ENCODE measurements at regions not wholly inside any gene's neighbourhood (a gene's known extent, or its start where the extent isn't known, plus 50 kb on each side); places are given as distances from the start of the nearest gene placed in this dataset.

GRCh38 chr2:150784389-150784788 lies 296.9 kb upstream of the RND3 start (continued):
- TF ChIP-seq REST (tag by site-specific recombination; IDR thresholded peaks at IDR 0.05) (no peak), GLIS2 (tag by site-specific recombination; IDR thresholded peaks at IDR 0.05) (no peak), PRDM4 (tag by site-specific recombination; IDR thresholded peaks at IDR 0.05) (no peak), ZNF629 (tag by site-specific recombination; IDR thresholded peaks at IDR 0.05) (no peak)

GRCh38 chr2:150783896-150784295 lies 296.4 kb upstream of the RND3 start:
- H3K4me1 ChIP-seq (ENCODE audit: control insufficient read depth, insufficient read depth, low read length) = no peaks in the 10 kb centered on the region
- ChIA-PET POLR2A (no interaction called here), CTCF (no interaction called here)
- no peak overlapping the region for H3K4me3 ChIP-seq (ENCODE audit: low read depth, low read length)
- no peak overlapping the region for H3K27ac ChIP-seq (ENCODE audit: extremely low read depth, low read depth, low read length)
- TF ChIP-seq TSHZ1 (tag by site-specific recombination; IDR thresholded peaks at IDR 0.05; ENCODE audit: borderline replicate concordance) = no peak
- no peak for TF ChIP-seq SCRT2 (tag by site-specific recombination; IDR thresholded peaks at IDR 0.05)
- no peaks in the 10 kb centered on the region for H3K9me3 ChIP-seq (ENCODE audit: control insufficient read depth, insufficient read depth, low read depth, low read length)
- H3K36me3 ChIP-seq (ENCODE audit: control insufficient read depth in 2 of 2, insufficient read depth in 1 of 2, low read length in 2 of 2) = no peaks in the 10 kb centered on the region

GRCh38 chr2:150783015-150783414 lies 295.5 kb upstream of the RND3 start:
- CTCF ChIA-PET = no interaction called here

More at GRCh38 chr2:150783015-150783414, 295.5 kb upstream of the RND3 start:
- Histone ChIP-seq H3K27ac (ENCODE audit: extremely low read depth, low read depth, low read length) (no peak overlapping the region), H3K9me3 (ENCODE audit: control insufficient read depth, insufficient read depth, low read depth, low read length) (no peaks in the 10 kb centered on the region), H3K36me3 (ENCODE audit: control insufficient read depth in 2 of 2, insufficient read depth in 1 of 2, low read length in 2 of 2) (no peaks in the 10 kb centered on the region), H3K4me1 (ENCODE audit: control insufficient read depth, insufficient read depth, low read length) (no peaks in the 10 kb centered on the region), H3K4me3 (ENCODE audit: low read depth, low read length) (no peak overlapping the region)
- POLR2A ChIA-PET = no interaction called here
- TF ChIP-seq ZNF23 (tag by site-specific recombination; IDR thresholded peaks at IDR 0.05; ENCODE audit: borderline replicate concordance) = no peak
- no peak for TF ChIP-seq ZNF239 (tag by site-specific recombination; IDR thresholded peaks at IDR 0.05)
- no peak for TF ChIP-seq REPIN1 (tag by site-specific recombination; IDR thresholded peaks at IDR 0.05; ENCODE audit: low read depth)
- TF ChIP-seq ZNF670 (tag by site-specific recombination; IDR thresholded peaks at IDR 0.05; ENCODE audit: low read depth) = no peak
- TF ChIP-seq YY2 (tag by site-specific recombination; IDR thresholded peaks at IDR 0.05) = no peak
- no peak for TF ChIP-seq ZNF747 (tag by site-specific recombination; IDR thresholded peaks at IDR 0.05)
- TF ChIP-seq ZNF596 (tag by site-specific recombination; IDR thresholded peaks at IDR 0.05) = no peak
- TF ChIP-seq ATF2 (tag by site-specific recombination; IDR thresholded peaks at IDR 0.05; ENCODE audit: low read depth) = no peak
- TF ChIP-seq ZNF549 (tag by site-specific recombination; IDR thresholded peaks at IDR 0.05) = no peak
- no peak for TF ChIP-seq ZNF426 (tag by site-specific recombination; IDR thresholded peaks at IDR 0.05)
- no peak for TF ChIP-seq CTCF (tag by site-specific recombination; IDR thresholded peaks at IDR 0.05)
- no peak for TF ChIP-seq ZNF580 (tag by site-specific recombination; IDR thresholded peaks at IDR 0.05)
- no peak for TF ChIP-seq ZBTB21 (tag by site-specific recombination; IDR thresholded peaks at IDR 0.05)
- no peak for TF ChIP-seq MZF1 (tag by site-specific recombination; IDR thresholded peaks at IDR 0.05; ENCODE audit: borderline replicate concordance)
- TF ChIP-seq ZNF561 (tag by site-specific recombination; IDR thresholded peaks at IDR 0.05; ENCODE audit: borderline replicate concordance) = no peak

Data from HEK293 (cell line).